ENCODE measurements at regions not wholly inside any gene's neighbourhood (a gene's known extent, or its start where the extent isn't known, plus 50 kb on each side); places are given as distances from the start of the nearest gene placed in this dataset.

- TF ChIP-seq POLR2A (IDR thresholded peaks at IDR 0.05; ENCODE audit: borderline replicate concordance, extremely low read depth, insufficient read depth, insufficient read length) (no peak), ATF3 (IDR thresholded peaks at IDR 0.05) (no peak), CTCF (IDR thresholded peaks at IDR 0.05 in 2 of 3, conservative IDR thresholded peaks at IDR 0.05 in 1 of 3; ENCODE audit: borderline replicate concordance in 1 of 3, insufficient read depth in 1 of 3, low read depth in 2 of 3, low read length in 2 of 3) (no peak), POLR2AphosphoS5 (IDR thresholded peaks at IDR 0.05; ENCODE audit: low read depth, low read length) (no peak), SRF (IDR thresholded peaks at IDR 0.05; ENCODE audit: low read depth) (no peak), RAD21 (IDR thresholded peaks at IDR 0.05; ENCODE audit: low read depth) (no peak), ZFX (IDR thresholded peaks at IDR 0.05) (no peak), JUND (IDR thresholded peaks at IDR 0.05) (no peak), EZH2phosphoT487 (IDR thresholded peaks at IDR 0.05; ENCODE audit: borderline replicate concordance) (no peak), REST (IDR thresholded peaks at IDR 0.05; ENCODE audit: low read depth) (no peak)
These were observed 571.2 kb downstream of the LIG4 start for GRCh38 chr13:107644136-107644535.
